ENCODE measurements at regions not wholly inside any gene's neighbourhood (a gene's known extent, or its start where the extent isn't known, plus 50 kb on each side); places are given as distances from the start of the nearest gene placed in this dataset.
"Not testable (repeated sequence)": the region's sequence is repeated elsewhere in the genome, so short reads cannot be mapped to it uniquely, and the experiment has no call there.

GRCh38 chr15:35206060-35206675 lies 121.1 kb upstream of the NANOGP8 start:
- DNase-seq = no peak

GRCh38 chr15:35198197-35198596 lies 113.1 kb upstream of the NANOGP8 start:
- DNase-seq = no peak

GRCh38 chr15:35197754-35198153 lies 112.7 kb upstream of the NANOGP8 start:
- DNase-seq = no peak

- no peak for DNase-seq
Observed at GRCh38 chr15:35197306-35197705, 112.2 kb upstream of the NANOGP8 start.

- DNase-seq = no peak
Observed at GRCh38 chr15:35196273-35196672, 111.2 kb upstream of the NANOGP8 start.

- DNase-seq = no peak
Observed at GRCh38 chr15:35195649-35196048, 110.6 kb upstream of the NANOGP8 start.

GRCh38 chr15:35195031-35195430 lies 109.9 kb upstream of the NANOGP8 start:
- no peak for DNase-seq

- DNase-seq = no peak
Observed at GRCh38 chr15:35194296-35194695, 109.2 kb upstream of the NANOGP8 start.

- DNase-seq = no peak
Observed at GRCh38 chr15:35191783-35192182, 106.7 kb upstream of the NANOGP8 start.

- no peak for DNase-seq
Observed at GRCh38 chr15:35186346-35186745, 101.3 kb upstream of the NANOGP8 start.

GRCh38 chr15:35184646-35185045 lies 99.6 kb upstream of the NANOGP8 start:
- DNase-seq = no peak

- DNase-seq = peak; percentile 64
Observed at GRCh38 chr15:35182841-35183479, 97.9 kb upstream of the NANOGP8 start.

GRCh38 chr15:35181538-35181937 lies 96.4 kb upstream of the NANOGP8 start:
- DNase-seq = no peak

- no peak for DNase-seq
Observed at GRCh38 chr15:35179739-35180138, 94.6 kb upstream of the NANOGP8 start.

GRCh38 chr15:35178186-35178585 lies 93.1 kb upstream of the NANOGP8 start:
- DNase-seq = not testable (repeated sequence)

GRCh38 chr15:35174948-35175347 lies 89.9 kb upstream of the NANOGP8 start:
- DNase-seq = no peak

- DNase-seq = no peak
Observed at GRCh38 chr15:35173444-35174118, 88.5 kb upstream of the NANOGP8 start.

- no peak for DNase-seq
Observed at GRCh38 chr15:35170207-35170606, 85.1 kb upstream of the NANOGP8 start.

- DNase-seq = no peak
Observed at GRCh38 chr15:35168464-35168863, 83.4 kb upstream of the NANOGP8 start.

GRCh38 chr15:35167675-35168074 lies 82.6 kb upstream of the NANOGP8 start:
- DNase-seq = no peak

GRCh38 chr15:35166730-35167359 lies 81.8 kb upstream of the NANOGP8 start:
- DNase-seq = no peak

- DNase-seq = no peak
Observed at GRCh38 chr15:35161694-35162093, 76.6 kb upstream of the NANOGP8 start.

- DNase-seq = no peak
Observed at GRCh38 chr15:35159170-35159569, 74.1 kb upstream of the NANOGP8 start.

GRCh38 chr15:35151782-35152181 lies 66.7 kb upstream of the NANOGP8 start:
- no peak for DNase-seq
